ENCODE measurements at regions not wholly inside any gene's neighbourhood (a gene's known extent, or its start where the extent isn't known, plus 50 kb on each side); places are given as distances from the start of the nearest gene placed in this dataset.
"Not testable (repeated sequence)": the region's sequence is repeated elsewhere in the genome, so short reads cannot be mapped to it uniquely, and the experiment has no call there.

GRCh38 chr6:74182992-74183391 lies 487.0 kb downstream of the CD109 start:
- no peak for DNase-seq (ENCODE audit: low spot score)

GRCh38 chr6:74181471-74181870 lies 485.5 kb downstream of the CD109 start:
- no peak for DNase-seq (ENCODE audit: low spot score)

GRCh38 chr6:74177506-74177905 lies 481.5 kb downstream of the CD109 start:
- no peak for DNase-seq (ENCODE audit: low spot score)

- DNase-seq (ENCODE audit: low spot score) = not testable (repeated sequence)
These were observed 474.5 kb downstream of the CD109 start for GRCh38 chr6:74170550-74170949.

GRCh38 chr6:74170118-74170517 lies 474.1 kb downstream of the CD109 start:
- no peak for DNase-seq (ENCODE audit: low spot score)

- no peak for DNase-seq (ENCODE audit: low spot score)
These were observed 472.0 kb downstream of the CD109 start for GRCh38 chr6:74167976-74168375.

GRCh38 chr6:74167511-74167910 lies 471.5 kb downstream of the CD109 start:
- DNase-seq (ENCODE audit: low spot score) = no peak

- DNase-seq (ENCODE audit: low spot score) = no peak
These were observed 470.8 kb downstream of the CD109 start for GRCh38 chr6:74166849-74167248.

- no peak for DNase-seq (ENCODE audit: low spot score)
These were observed 465.4 kb downstream of the CD109 start for GRCh38 chr6:74161380-74161779.

- no peak for DNase-seq (ENCODE audit: low spot score)
These were observed 456.2 kb downstream of the CD109 start for GRCh38 chr6:74152096-74152675.

- DNase-seq (ENCODE audit: low spot score) = no peak
These were observed 449.9 kb downstream of the CD109 start for GRCh38 chr6:74145931-74146330.

GRCh38 chr6:74137911-74138310 lies 441.9 kb downstream of the CD109 start:
- DNase-seq (ENCODE audit: low spot score) = no peak

- no peak for DNase-seq (ENCODE audit: low spot score)
These were observed 438.3 kb downstream of the CD109 start for GRCh38 chr6:74134327-74134726.

- no peak for DNase-seq (ENCODE audit: low spot score)
These were observed 437.1 kb downstream of the CD109 start for GRCh38 chr6:74133073-74133472.

- no peak for DNase-seq (ENCODE audit: low spot score)
These were observed 434.6 kb downstream of the CD109 start for GRCh38 chr6:74130641-74131040.

GRCh38 chr6:74128536-74128935 lies 432.5 kb downstream of the CD109 start:
- DNase-seq (ENCODE audit: low spot score) = no peak

- DNase-seq (ENCODE audit: low spot score) = no peak
These were observed 421.1 kb downstream of the CD109 start for GRCh38 chr6:74117113-74117512.

GRCh38 chr6:74115674-74116073 lies 419.7 kb downstream of the CD109 start:
- no peak for DNase-seq (ENCODE audit: low spot score)

- DNase-seq (ENCODE audit: low spot score) = no peak
These were observed 418.4 kb downstream of the CD109 start for GRCh38 chr6:74114428-74114827.

GRCh38 chr6:74113901-74114300 lies 417.9 kb downstream of the CD109 start:
- DNase-seq (ENCODE audit: low spot score) = no peak

GRCh38 chr6:74103417-74103816 lies 407.4 kb downstream of the CD109 start:
- DNase-seq (ENCODE audit: low spot score) = no peak

GRCh38 chr6:74100719-74101287 lies 404.8 kb downstream of the CD109 start:
- DNase-seq (ENCODE audit: low spot score) = no peak

- no peak for DNase-seq (ENCODE audit: low spot score)
These were observed 400.3 kb downstream of the CD109 start for GRCh38 chr6:74096329-74096728.

- DNase-seq (ENCODE audit: low spot score) = no peak
These were observed 397.4 kb downstream of the CD109 start for GRCh38 chr6:74093361-74093760.

Measured in pons (tissue), 1 donor.